Endodermal cell (in vitro differentiated cells): ENCODE measurements at regions not wholly inside any gene's neighbourhood (a gene's known extent, or its start where the extent isn't known, plus 50 kb on each side); places are given as distances from the start of the nearest gene placed in this dataset.

ENCODE experiments used
- DNase-seq: peaks from one replicate; pipeline ENCODE4 v3.0.0-alpha.2; 2017
- H3K27ac ChIP-seq: 2 replicates; pipeline ENCODE4 v1.5.1; 2013; ENCODE audit warnings: mild to moderate bottlenecking, low read depth, low read length, moderate library complexity
- H3K27me3 ChIP-seq: 2 replicates; pipeline ENCODE4 v1.6.1; 2013; ENCODE audit warnings: mild to moderate bottlenecking, low read length, moderate library complexity; ENCODE audit not compliant: insufficient read depth, control insufficient read depth, poor library complexity, severe bottlenecking
- H3K36me3 ChIP-seq: 2 replicates; pipeline ENCODE4 v1.7.0; 2013; ENCODE audit warnings: mild to moderate bottlenecking, low read length, moderate library complexity; ENCODE audit not compliant: control insufficient read depth, insufficient read depth
- H3K4me1 ChIP-seq: one replicate; pipeline ENCODE4 v1.7.0; 2013; ENCODE audit warnings: low read length; ENCODE audit not compliant: control insufficient read depth, insufficient read depth
- H3K4me3 ChIP-seq: 2 replicates; pipeline ENCODE4 v1.5.1; 2013; ENCODE audit warnings: mild to moderate bottlenecking, low read length, moderate library complexity
- H3K9ac ChIP-seq: 2 replicates; pipeline ENCODE4 v1.6.1; 2013; ENCODE audit warnings: mild to moderate bottlenecking, low read length, moderate library complexity; ENCODE audit not compliant: poor library complexity, severe bottlenecking; ENCODE audit errors: extremely low read depth
- H3K9me3 ChIP-seq: 2 replicates; pipeline ENCODE4 v1.6.1; 2013; ENCODE audit warnings: mild to moderate bottlenecking, low read length, moderate library complexity; ENCODE audit not compliant: control insufficient read depth
- H3K27ac Mint-ChIP-seq: 2 replicates; pipeline ENCODE4 v1.8.0; 2020; ENCODE audit warnings: mixed read lengths
- H3K27me3 Mint-ChIP-seq: 2 replicates; pipeline ENCODE4 v1.8.0; 2021; ENCODE audit warnings: mild to moderate bottlenecking, mixed read lengths; ENCODE audit not compliant: insufficient read depth
- H3K36me3 Mint-ChIP-seq: 2 replicates; pipeline ENCODE4 v1.8.0; 2020; ENCODE audit warnings: low read depth, mixed read lengths
- H3K4me1 Mint-ChIP-seq: 2 replicates; pipeline ENCODE4 v1.8.0; 2020; ENCODE audit warnings: mixed read lengths
- H3K4me3 Mint-ChIP-seq: 2 replicates; pipeline ENCODE4 v1.8.0; 2020; ENCODE audit warnings: mild to moderate bottlenecking, moderate library complexity, mixed read lengths
- H3K9me3 Mint-ChIP-seq: 2 replicates; pipeline ENCODE4 v1.8.0; 2020; ENCODE audit warnings: mild to moderate bottlenecking, mixed read lengths
- WGBS, 2 experiments: methylation state at CpG; one replicate each; pipeline versions ENCODE4 v1.1.5 to v1.1.7; 2013; ENCODE audit warnings: missing lambda C conversion rate in 2 of 2, mixed read lengths in 1 of 2; ENCODE audit not compliant: insufficient coverage in 1 of 2, insufficient read length in 1 of 2; 5-methylcytosine and 5-hydroxymethylcytosine counted together
- TF ChIP-seq, protein P1 (sequence below): fragments of 200-600 bp; sonication (generic); conservative IDR thresholded peaks from 2 replicates; pipeline ENCODE4 v1.5.0; 2021; ENCODE audit warnings: antibody characterized with exemption, mild to moderate bottlenecking

DNA sequence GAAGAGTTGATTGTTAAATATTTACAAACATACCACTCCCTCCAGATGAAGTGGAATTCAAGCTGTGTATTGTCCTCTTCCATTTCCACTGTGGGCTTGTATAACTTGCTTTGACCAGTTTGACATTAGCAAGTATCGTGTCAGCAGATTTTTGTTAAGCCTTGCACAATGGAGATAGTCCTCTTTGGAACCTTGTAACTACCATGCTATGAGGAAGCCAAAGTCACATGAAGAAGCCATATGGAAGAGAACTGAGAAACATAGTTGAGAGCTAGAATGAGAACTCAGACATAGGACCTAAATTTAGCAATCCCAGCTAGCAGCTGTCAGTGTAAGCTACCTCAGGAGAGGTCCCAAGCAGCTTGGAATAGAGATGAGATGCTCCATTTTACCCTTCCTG lies 889.2 kb downstream of the PDCD6IP start:
- TF ChIP-seq, protein P1, sequence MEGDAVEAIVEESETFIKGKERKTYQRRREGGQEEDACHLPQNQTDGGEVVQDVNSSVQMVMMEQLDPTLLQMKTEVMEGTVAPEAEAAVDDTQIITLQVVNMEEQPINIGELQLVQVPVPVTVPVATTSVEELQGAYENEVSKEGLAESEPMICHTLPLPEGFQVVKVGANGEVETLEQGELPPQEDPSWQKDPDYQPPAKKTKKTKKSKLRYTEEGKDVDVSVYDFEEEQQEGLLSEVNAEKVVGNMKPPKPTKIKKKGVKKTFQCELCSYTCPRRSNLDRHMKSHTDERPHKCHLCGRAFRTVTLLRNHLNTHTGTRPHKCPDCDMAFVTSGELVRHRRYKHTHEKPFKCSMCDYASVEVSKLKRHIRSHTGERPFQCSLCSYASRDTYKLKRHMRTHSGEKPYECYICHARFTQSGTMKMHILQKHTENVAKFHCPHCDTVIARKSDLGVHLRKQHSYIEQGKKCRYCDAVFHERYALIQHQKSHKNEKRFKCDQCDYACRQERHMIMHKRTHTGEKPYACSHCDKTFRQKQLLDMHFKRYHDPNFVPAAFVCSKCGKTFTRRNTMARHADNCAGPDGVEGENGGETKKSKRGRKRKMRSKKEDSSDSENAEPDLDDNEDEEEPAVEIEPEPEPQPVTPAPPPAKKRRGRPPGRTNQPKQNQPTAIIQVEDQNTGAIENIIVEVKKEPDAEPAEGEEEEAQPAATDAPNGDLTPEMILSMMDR: no peak
- no peaks in the 10 kb centered on the region for H3K27me3 Mint-ChIP-seq
- no peaks in the 10 kb centered on the region for H3K36me3 Mint-ChIP-seq
- peaks cover 4% of the 10 kb centered on the region for H3K9me3 Mint-ChIP-seq
- Histone ChIP-seq H3K9ac (no peak overlapping the region), H3K9me3 (no peaks in the 10 kb centered on the region), H3K27ac (no peak overlapping the region), H3K27me3 (no peaks in the 10 kb centered on the region), H3K4me3 (no peak overlapping the region), H3K4me1 (no peaks in the 10 kb centered on the region), H3K36me3 (no peaks in the 10 kb centered on the region)
- H3K27ac Mint-ChIP-seq: no peak overlapping the region
- 92 to 100% methylated on average over 1 of the region's 1 CpG for WGBS, 2 experiments
- DNase-seq: no peak
- H3K4me1 Mint-ChIP-seq: no peaks in the 10 kb centered on the region
- no peak overlapping the region for H3K4me3 Mint-ChIP-seq

DNA sequence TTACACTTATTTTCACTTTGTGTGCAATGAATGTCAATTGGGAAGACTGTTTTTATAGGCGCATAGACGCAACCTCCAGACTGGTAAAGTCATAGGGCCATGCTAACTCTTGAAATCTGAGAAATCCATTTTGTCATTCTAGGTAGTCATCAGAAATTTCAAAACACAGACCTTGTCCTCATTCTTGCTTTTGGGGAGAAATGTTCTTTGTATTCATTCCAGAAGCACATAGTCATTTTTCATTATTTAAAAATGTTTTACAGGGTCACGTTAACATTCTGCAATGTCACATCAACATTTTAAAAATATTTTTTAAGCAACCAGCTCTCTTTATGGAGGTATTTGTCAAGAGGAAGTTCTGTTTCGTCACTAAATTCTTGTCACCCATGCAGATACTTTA lies 898.4 kb downstream of the PDCD6IP start:
- Mint-ChIP-seq H3K9me3 (peaks cover 30% of the 10 kb centered on the region), H3K27ac (no peak overlapping the region), H3K4me3 (no peak overlapping the region), H3K36me3 (peaks cover 3% of the 10 kb centered on the region), H3K4me1 (no peaks in the 10 kb centered on the region), H3K27me3 (no peaks in the 10 kb centered on the region)
- Histone ChIP-seq H3K9ac (no peak overlapping the region), H3K27me3 (no peaks in the 10 kb centered on the region), H3K27ac (no peak overlapping the region), H3K4me3 (no peak overlapping the region), H3K4me1 (no peaks in the 10 kb centered on the region), H3K9me3 (peaks cover 19% of the 10 kb centered on the region), H3K36me3 (no peaks in the 10 kb centered on the region)
- WGBS, 2 experiments: 90 to 100% methylated on average over 2 to 3 of the region's 4 CpGs
- TF ChIP-seq, protein P1: no peak
- no peak for DNase-seq

DNA sequence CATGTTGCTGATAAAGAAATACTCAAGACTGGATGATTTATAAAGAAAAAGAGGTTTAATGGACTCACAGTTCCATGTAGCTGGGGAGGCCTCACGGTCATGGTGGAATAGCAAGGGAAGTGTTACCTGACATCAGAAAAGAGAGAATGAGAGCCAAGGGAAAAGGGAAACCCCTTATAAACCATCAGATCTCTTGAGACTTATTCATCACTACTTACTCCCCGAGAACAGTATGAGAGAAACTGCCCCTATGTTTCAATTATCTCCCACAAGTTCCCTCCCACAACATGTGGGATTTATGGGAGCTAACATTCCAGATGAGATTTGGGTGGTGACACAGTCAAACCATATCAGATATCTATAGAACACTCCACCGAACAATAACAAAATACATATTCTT lies 904.6 kb downstream of the PDCD6IP start:
- no peak overlapping the region for H3K27ac ChIP-seq
- H3K36me3 ChIP-seq: no peaks in the 10 kb centered on the region
- no peaks in the 10 kb centered on the region for H3K27me3 Mint-ChIP-seq
- TF ChIP-seq, protein P1: no peak
- peaks cover 41% of the 10 kb centered on the region for H3K9me3 Mint-ChIP-seq
- no peak overlapping the region for H3K9ac ChIP-seq
- H3K27ac Mint-ChIP-seq: no peak overlapping the region
- H3K4me1 ChIP-seq: no peaks in the 10 kb centered on the region
- no peak overlapping the region for H3K4me3 Mint-ChIP-seq
- DNase-seq: no peak
- H3K27me3 ChIP-seq: no peaks in the 10 kb centered on the region
- H3K4me1 Mint-ChIP-seq: no peaks in the 10 kb centered on the region
- peaks cover 34% of the 10 kb centered on the region for H3K9me3 ChIP-seq
- no peak overlapping the region for H3K4me3 ChIP-seq
- WGBS, 2 experiments: 86% methylated on average over 2 of the region's 3 CpGs; no CpG with 5 or more reads in 1 of the 2 experiments
- H3K36me3 Mint-ChIP-seq: peaks cover 7% of the 10 kb centered on the region
